ENCODE measurements at regions not wholly inside any gene's neighbourhood (a gene's known extent, or its start where the extent isn't known, plus 50 kb on each side); places are given as distances from the start of the nearest gene placed in this dataset.
A peak's percentile ranks its signal among the peaks of the same experiment; 100 is the strongest.
"Not testable (repeated sequence)": the region's sequence is repeated elsewhere in the genome, so short reads cannot be mapped to it uniquely, and the experiment has no call there.

DNA sequence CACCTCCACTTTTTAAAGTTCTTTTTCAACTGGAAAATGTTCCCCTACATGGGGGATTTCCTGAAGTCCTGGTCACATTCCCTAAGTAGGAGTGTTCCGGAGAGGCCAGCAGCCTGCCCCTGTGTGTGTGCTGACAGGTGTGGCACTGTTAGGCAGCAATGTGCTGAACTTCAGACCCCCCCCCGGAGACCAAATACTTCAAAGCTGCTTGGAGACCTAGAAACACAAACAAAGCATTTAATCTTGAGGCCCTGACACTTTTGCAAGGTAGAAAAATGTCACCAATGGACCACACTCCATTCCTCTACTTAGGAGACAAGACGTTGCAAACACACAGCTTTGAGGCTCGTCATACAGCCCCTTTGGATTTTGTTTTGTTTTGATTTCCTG, 259.6 kb upstream of the CTNNB1 start:
- no peaks in the 10 kb centered on the region for H3K27me3 ChIP-seq (ENCODE audit: control insufficient read depth, insufficient read depth, low read length)
- H2AFZ ChIP-seq (ENCODE audit: low read length) = no peak overlapping the region
- H3K4me1 ChIP-seq (ENCODE audit: control insufficient read depth, extremely low read depth, insufficient read depth, low read length) = no peaks in the 10 kb centered on the region
- H3K27ac ChIP-seq (ENCODE audit: insufficient read depth, low read length) = no peak overlapping the region
- no peaks in the 10 kb centered on the region for H4K20me1 ChIP-seq (ENCODE audit: control insufficient read depth, extremely low read depth, insufficient read depth, low read length)
- H3K79me2 ChIP-seq (ENCODE audit: control insufficient read depth, insufficient read depth, low read length) = no peaks in the 10 kb centered on the region
- H3K4me3 ChIP-seq (replicated peaks in 1 of 4; ENCODE audit: control extremely low read depth in 1 of 4, insufficient read depth in 1 of 4, low read depth in 3 of 4, low read length in 4 of 4) = no peak overlapping the region
- no peak overlapping the region for H3K4me2 ChIP-seq (ENCODE audit: extremely low read depth, insufficient read depth, low read length)
- H3K9me3 ChIP-seq (ENCODE audit: control insufficient read depth, insufficient read depth, low read depth, low read length) = no peaks in the 10 kb centered on the region
- no peaks in the 10 kb centered on the region for H3K36me3 ChIP-seq (ENCODE audit: control insufficient read depth, insufficient read depth, low read length)
- no peak overlapping the region for H3K9ac ChIP-seq (ENCODE audit: insufficient read depth, low read length)
- TF ChIP-seq, protein P1, sequence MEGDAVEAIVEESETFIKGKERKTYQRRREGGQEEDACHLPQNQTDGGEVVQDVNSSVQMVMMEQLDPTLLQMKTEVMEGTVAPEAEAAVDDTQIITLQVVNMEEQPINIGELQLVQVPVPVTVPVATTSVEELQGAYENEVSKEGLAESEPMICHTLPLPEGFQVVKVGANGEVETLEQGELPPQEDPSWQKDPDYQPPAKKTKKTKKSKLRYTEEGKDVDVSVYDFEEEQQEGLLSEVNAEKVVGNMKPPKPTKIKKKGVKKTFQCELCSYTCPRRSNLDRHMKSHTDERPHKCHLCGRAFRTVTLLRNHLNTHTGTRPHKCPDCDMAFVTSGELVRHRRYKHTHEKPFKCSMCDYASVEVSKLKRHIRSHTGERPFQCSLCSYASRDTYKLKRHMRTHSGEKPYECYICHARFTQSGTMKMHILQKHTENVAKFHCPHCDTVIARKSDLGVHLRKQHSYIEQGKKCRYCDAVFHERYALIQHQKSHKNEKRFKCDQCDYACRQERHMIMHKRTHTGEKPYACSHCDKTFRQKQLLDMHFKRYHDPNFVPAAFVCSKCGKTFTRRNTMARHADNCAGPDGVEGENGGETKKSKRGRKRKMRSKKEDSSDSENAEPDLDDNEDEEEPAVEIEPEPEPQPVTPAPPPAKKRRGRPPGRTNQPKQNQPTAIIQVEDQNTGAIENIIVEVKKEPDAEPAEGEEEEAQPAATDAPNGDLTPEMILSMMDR (conservative IDR thresholded peaks at IDR 0.05 in 1 of 2, IDR thresholded peaks at IDR 0.05 in 1 of 2; ENCODE audit: low read depth in 1 of 2, low read length in 2 of 2) = no peak
- TF ChIP-seq EZH2 (IDR thresholded peaks at IDR 0.05; ENCODE audit: low read length, missing control alignments) = no peak
- no peak for DNase-seq (ENCODE audit: low read depth in 2 of 2)

DNA sequence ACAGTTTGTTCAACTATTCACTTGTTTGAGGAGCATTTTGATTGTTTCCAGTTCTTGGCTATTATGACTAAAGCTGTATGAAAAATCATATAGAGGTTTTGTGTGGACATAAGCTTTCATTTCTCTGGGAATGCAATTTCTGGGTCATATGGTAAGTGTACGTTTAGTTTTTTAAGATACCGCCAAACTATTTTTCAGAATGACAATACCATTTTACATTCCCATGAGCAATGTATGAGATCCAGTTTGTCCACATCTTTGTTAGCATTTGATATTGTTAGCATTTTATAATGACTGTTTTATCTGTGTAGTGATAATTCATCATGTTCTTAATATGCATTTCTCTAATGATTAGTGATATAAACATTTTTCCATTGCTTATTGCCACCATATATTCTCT, 258.7 kb upstream of the CTNNB1 start:
- H4K20me1 ChIP-seq (ENCODE audit: control insufficient read depth, extremely low read depth, insufficient read depth, low read length) = no peaks in the 10 kb centered on the region
- H3K4me1 ChIP-seq (ENCODE audit: control insufficient read depth, extremely low read depth, insufficient read depth, low read length) = no peaks in the 10 kb centered on the region
- DNase-seq (ENCODE audit: low read depth in 2 of 2) = no peak
- no peak overlapping the region for H3K4me2 ChIP-seq (ENCODE audit: extremely low read depth, insufficient read depth, low read length)
- H2AFZ ChIP-seq (ENCODE audit: low read length) = no peak overlapping the region
- H3K9me3 ChIP-seq (ENCODE audit: control insufficient read depth, insufficient read depth, low read depth, low read length) = no peaks in the 10 kb centered on the region
- H3K36me3 ChIP-seq (ENCODE audit: control insufficient read depth, insufficient read depth, low read length) = no peaks in the 10 kb centered on the region
- H3K27me3 ChIP-seq (ENCODE audit: control insufficient read depth, insufficient read depth, low read length) = no peaks in the 10 kb centered on the region
- H3K9ac ChIP-seq (ENCODE audit: insufficient read depth, low read length) = no peak overlapping the region
- no peak overlapping the region for H3K27ac ChIP-seq (ENCODE audit: insufficient read depth, low read length)
- TF ChIP-seq EZH2 (IDR thresholded peaks at IDR 0.05; ENCODE audit: low read length, missing control alignments) = no peak
- TF ChIP-seq, protein P1 (conservative IDR thresholded peaks at IDR 0.05 in 1 of 2, IDR thresholded peaks at IDR 0.05 in 1 of 2; ENCODE audit: low read depth in 1 of 2, low read length in 2 of 2) = no peak
- H3K79me2 ChIP-seq (ENCODE audit: control insufficient read depth, insufficient read depth, low read length) = no peaks in the 10 kb centered on the region
- no peak overlapping the region for H3K4me3 ChIP-seq (replicated peaks in 1 of 4; ENCODE audit: control extremely low read depth in 1 of 4, insufficient read depth in 1 of 4, low read depth in 3 of 4, low read length in 4 of 4)

GRCh38 chr3:40947022-40947421, 252.3 kb upstream of the CTNNB1 start:
- H4K20me1 ChIP-seq (ENCODE audit: control insufficient read depth, extremely low read depth, insufficient read depth, low read length); H2AFZ ChIP-seq (ENCODE audit: low read length); H3K9ac ChIP-seq (ENCODE audit: insufficient read depth, low read length); H3K27ac ChIP-seq (ENCODE audit: insufficient read depth, low read length); H3K4me1 ChIP-seq (ENCODE audit: control insufficient read depth, extremely low read depth, insufficient read depth, low read length); H3K4me2 ChIP-seq (ENCODE audit: extremely low read depth, insufficient read depth, low read length); H3K27me3 ChIP-seq (ENCODE audit: control insufficient read depth, insufficient read depth, low read length); H3K36me3 ChIP-seq (ENCODE audit: control insufficient read depth, insufficient read depth, low read length); H3K4me3 ChIP-seq (replicated peaks in 1 of 4; ENCODE audit: control extremely low read depth in 1 of 4, insufficient read depth in 1 of 4, low read depth in 3 of 4, low read length in 4 of 4); DNase-seq (ENCODE audit: low read depth in 2 of 2); H3K79me2 ChIP-seq (ENCODE audit: control insufficient read depth, insufficient read depth, low read length); H3K9me3 ChIP-seq (ENCODE audit: control insufficient read depth, insufficient read depth, low read depth, low read length): not testable (repeated sequence)

DNA sequence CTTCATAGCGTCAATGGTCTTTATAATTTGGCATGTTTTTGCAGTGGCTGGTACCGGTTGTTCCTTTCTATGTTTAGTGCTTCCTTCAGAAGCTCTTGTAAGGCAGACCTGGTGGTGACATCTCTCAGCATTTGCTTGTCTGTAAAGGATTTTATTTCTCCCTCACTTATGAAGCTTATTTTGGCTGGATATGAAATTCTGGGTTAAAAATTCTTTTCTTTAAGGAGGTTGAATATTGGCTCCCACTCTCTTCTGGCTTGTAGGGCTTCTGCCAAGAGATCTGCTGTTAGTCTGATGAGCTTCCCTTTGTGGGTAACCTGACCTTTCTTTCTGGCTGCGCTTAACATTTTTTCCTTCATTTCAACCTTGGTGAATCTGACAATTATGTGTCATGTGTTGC, 250.0 kb upstream of the CTNNB1 start:
- H3K36me3 ChIP-seq (ENCODE audit: control insufficient read depth, insufficient read depth, low read length); H4K20me1 ChIP-seq (ENCODE audit: control insufficient read depth, extremely low read depth, insufficient read depth, low read length); H3K4me3 ChIP-seq (replicated peaks in 1 of 4; ENCODE audit: control extremely low read depth in 1 of 4, insufficient read depth in 1 of 4, low read depth in 3 of 4, low read length in 4 of 4); H3K79me2 ChIP-seq (ENCODE audit: control insufficient read depth, insufficient read depth, low read length); H3K9me3 ChIP-seq (ENCODE audit: control insufficient read depth, insufficient read depth, low read depth, low read length); H3K4me1 ChIP-seq (ENCODE audit: control insufficient read depth, extremely low read depth, insufficient read depth, low read length); H2AFZ ChIP-seq (ENCODE audit: low read length); H3K27me3 ChIP-seq (ENCODE audit: control insufficient read depth, insufficient read depth, low read length); H3K9ac ChIP-seq (ENCODE audit: insufficient read depth, low read length); H3K27ac ChIP-seq (ENCODE audit: insufficient read depth, low read length); H3K4me2 ChIP-seq (ENCODE audit: extremely low read depth, insufficient read depth, low read length): not testable (repeated sequence)
- peak in 1 of 2 donors; percentile 56 for DNase-seq (ENCODE audit: low read depth in 2 of 2)

All from fibroblast of lung (primary cell).